Erythroblast (primary cell): ENCODE measurements at regions not wholly inside any gene's neighbourhood (a gene's known extent, or its start where the extent isn't known, plus 50 kb on each side); places are given as distances from the start of the nearest gene placed in this dataset.

Source experiments
- DNase-seq, 2 experiments: peaks; one replicate each; lab custom pipeline; 2025; lab: John Stamatoyannopoulos, UW
- GATA1 ChIP-seq: IDR thresholded peaks from 2 replicates; pipeline ENCODE4 v1.6.1; 2011; ENCODE audit warnings: low read depth, mild to moderate bottlenecking, control low read depth, low read length, moderate library complexity
- POLR2A ChIP-seq: IDR thresholded peaks from 2 replicates; pipeline ENCODE4 v1.6.1; 2011; ENCODE audit warnings: mild to moderate bottlenecking, low read length

- TF ChIP-seq POLR2A (no peak), GATA1 (no peak)
- no peak for DNase-seq
Measured at GRCh38 chr13:47076500-47076899, 179.6 kb upstream of the HTR2A start.

GRCh38 chr13:47069133-47069532, 172.3 kb upstream of the HTR2A start:
- no peak for TF ChIP-seq GATA1
- no peak for TF ChIP-seq POLR2A
- no peak for DNase-seq

- no peak for DNase-seq
- TF ChIP-seq GATA1 = no peak
- no peak for TF ChIP-seq POLR2A
Measured at GRCh38 chr13:47067306-47067705, 170.5 kb upstream of the HTR2A start.

GRCh38 chr13:47066226-47066625, 169.4 kb upstream of the HTR2A start:
- TF ChIP-seq POLR2A = no peak
- no peak for TF ChIP-seq GATA1
- DNase-seq = no peak

- DNase-seq = no peak
- TF ChIP-seq GATA1 = no peak
- TF ChIP-seq POLR2A = no peak
Measured at GRCh38 chr13:47064381-47064780, 167.5 kb upstream of the HTR2A start.

- no peak for DNase-seq
- TF ChIP-seq POLR2A = no peak
- no peak for TF ChIP-seq GATA1
Measured at GRCh38 chr13:47049276-47049989, 152.6 kb upstream of the HTR2A start.

- no peak for DNase-seq
- TF ChIP-seq POLR2A = no peak
- no peak for TF ChIP-seq GATA1
Measured at GRCh38 chr13:47046706-47047105, 149.9 kb upstream of the HTR2A start.

GRCh38 chr13:47044842-47045241, 148.0 kb upstream of the HTR2A start:
- no peak for TF ChIP-seq GATA1
- TF ChIP-seq POLR2A = no peak
- DNase-seq = no peak

- TF ChIP-seq POLR2A (no peak), GATA1 (no peak)
- no peak for DNase-seq
Measured at GRCh38 chr13:47039106-47039505, 142.3 kb upstream of the HTR2A start.

GRCh38 chr13:47038188-47038587, 141.3 kb upstream of the HTR2A start:
- no peak for TF ChIP-seq GATA1
- TF ChIP-seq POLR2A = no peak
- DNase-seq = no peak

GRCh38 chr13:47036294-47037008, 139.6 kb upstream of the HTR2A start:
- DNase-seq = no peak
- TF ChIP-seq POLR2A (no peak), GATA1 (no peak)

- no peak for DNase-seq
- no peak for TF ChIP-seq GATA1
Measured at GRCh38 chr13:47033216-47033615, 136.4 kb upstream of the HTR2A start.

GRCh38 chr13:47027780-47028437, 131.1 kb upstream of the HTR2A start:
- TF ChIP-seq GATA1 (no peak), POLR2A (no peak)
- no peak for DNase-seq

GRCh38 chr13:47025791-47026447, 129.1 kb upstream of the HTR2A start:
- TF ChIP-seq GATA1 (no peak), POLR2A (no peak)
- no peak for DNase-seq

GRCh38 chr13:47019977-47020376, 123.1 kb upstream of the HTR2A start:
- TF ChIP-seq POLR2A = no peak
- TF ChIP-seq GATA1 = no peak
- DNase-seq = no peak
